Ishikawa (cell line): ENCODE measurements at regions not wholly inside any gene's neighbourhood (a gene's known extent, or its start where the extent isn't known, plus 50 kb on each side); places are given as distances from the start of the nearest gene placed in this dataset.

Experiments used
- CEBPB ChIP-seq: IDR thresholded peaks from 2 replicates; pipeline ENCODE4 v1.6.1; 2012
- RAD21 ChIP-seq: IDR thresholded peaks from 2 replicates; pipeline ENCODE4 v1.6.1; 2012; ENCODE audit warnings: low read depth
- REST ChIP-seq: IDR thresholded peaks from 2 replicates; pipeline ENCODE4 v1.6.1; 2012; ENCODE audit warnings: low read depth, mild to moderate bottlenecking
- TAF1 ChIP-seq: IDR thresholded peaks from 2 replicates; pipeline ENCODE4 v1.6.1; 2012; ENCODE audit warnings: low read depth, mild to moderate bottlenecking

- TF ChIP-seq RAD21 = no peak
- TF ChIP-seq TAF1 = no peak
- TF ChIP-seq REST = no peak
- no peak for TF ChIP-seq CEBPB
Observed at GRCh38 chr2:136234261-136234660, 116.3 kb upstream of the CXCR4 start.
